NB4 (cell line): ENCODE measurements at regions not wholly inside any gene's neighbourhood (a gene's known extent, or its start where the extent isn't known, plus 50 kb on each side); places are given as distances from the start of the nearest gene placed in this dataset.

Experiments
- MAX ChIP-seq: IDR thresholded peaks from 2 replicates; pipeline ENCODE4 v1.6.1; 2011; ENCODE audit warnings: low read depth, low read length
- POLR2A ChIP-seq: IDR thresholded peaks from 2 replicates; pipeline ENCODE4 v1.6.1; 2011; ENCODE audit warnings: mild to moderate bottlenecking; ENCODE audit not compliant: insufficient read length; ENCODE audit errors: extremely low read depth
- TF ChIP-seq, protein P1 (sequence below): IDR thresholded peaks from one replicate; pipeline ENCODE4 v1.5.1; 2012; ENCODE audit warnings: low read depth, low read length

GRCh38 chrX:39599339-39599738 is 498.4 kb downstream of the BCOR start:
- TF ChIP-seq, protein P1, sequence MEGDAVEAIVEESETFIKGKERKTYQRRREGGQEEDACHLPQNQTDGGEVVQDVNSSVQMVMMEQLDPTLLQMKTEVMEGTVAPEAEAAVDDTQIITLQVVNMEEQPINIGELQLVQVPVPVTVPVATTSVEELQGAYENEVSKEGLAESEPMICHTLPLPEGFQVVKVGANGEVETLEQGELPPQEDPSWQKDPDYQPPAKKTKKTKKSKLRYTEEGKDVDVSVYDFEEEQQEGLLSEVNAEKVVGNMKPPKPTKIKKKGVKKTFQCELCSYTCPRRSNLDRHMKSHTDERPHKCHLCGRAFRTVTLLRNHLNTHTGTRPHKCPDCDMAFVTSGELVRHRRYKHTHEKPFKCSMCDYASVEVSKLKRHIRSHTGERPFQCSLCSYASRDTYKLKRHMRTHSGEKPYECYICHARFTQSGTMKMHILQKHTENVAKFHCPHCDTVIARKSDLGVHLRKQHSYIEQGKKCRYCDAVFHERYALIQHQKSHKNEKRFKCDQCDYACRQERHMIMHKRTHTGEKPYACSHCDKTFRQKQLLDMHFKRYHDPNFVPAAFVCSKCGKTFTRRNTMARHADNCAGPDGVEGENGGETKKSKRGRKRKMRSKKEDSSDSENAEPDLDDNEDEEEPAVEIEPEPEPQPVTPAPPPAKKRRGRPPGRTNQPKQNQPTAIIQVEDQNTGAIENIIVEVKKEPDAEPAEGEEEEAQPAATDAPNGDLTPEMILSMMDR = no peak
- TF ChIP-seq MAX (no peak), POLR2A (no peak)
